ENCODE measurements at regions not wholly inside any gene's neighbourhood (a gene's known extent, or its start where the extent isn't known, plus 50 kb on each side); places are given as distances from the start of the nearest gene placed in this dataset.

DNA sequence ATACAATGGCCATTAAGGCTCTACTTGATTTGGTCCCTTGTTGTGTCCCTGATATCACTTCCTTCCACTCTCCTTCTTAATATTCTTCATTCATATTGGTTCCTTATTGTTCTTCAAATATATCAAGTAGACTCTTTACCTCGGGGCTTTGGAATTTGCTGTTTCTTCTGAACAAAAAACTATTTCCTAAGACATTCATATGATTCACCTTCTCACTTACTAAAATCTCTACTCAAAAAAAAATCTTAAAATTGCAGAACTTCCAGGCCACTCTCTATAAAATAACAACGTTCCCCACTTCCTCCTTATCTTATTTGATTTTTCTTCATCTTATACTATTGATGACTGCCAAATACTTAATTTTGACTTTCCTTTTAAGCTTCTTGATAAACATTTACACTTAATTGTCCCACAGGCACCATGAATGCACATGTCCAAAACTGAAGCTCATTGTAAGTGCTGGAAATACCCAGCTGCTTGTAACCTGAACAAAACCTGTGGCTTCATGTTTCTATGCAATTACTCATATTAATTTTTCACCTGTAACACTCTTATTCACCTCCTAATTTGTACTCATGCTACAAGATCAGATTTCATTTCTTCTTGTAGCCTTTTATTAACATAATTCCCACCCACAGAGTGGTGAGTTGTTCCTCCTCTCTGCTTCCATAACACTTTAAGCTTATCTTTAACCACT is 58.4 kb upstream of the NUDT12 start:
- no peak for DNase-seq

DNA sequence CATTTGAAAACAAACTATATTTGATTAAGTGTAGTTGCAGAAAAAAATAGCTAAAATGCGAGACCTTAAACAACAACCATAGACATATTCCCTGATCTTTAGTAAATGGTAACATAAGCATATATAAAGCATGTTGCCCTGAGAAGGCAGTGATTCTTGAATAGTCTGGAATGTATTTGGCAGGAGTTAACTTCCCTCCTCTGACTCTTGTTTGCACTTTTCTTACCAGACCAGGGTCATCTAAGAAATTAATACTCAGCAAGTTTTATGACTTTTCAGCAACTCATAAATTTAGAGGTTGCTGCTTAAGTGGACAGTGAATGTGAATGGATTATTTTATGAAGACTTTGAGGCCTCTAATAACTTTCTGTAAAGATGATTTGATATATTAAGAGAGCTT is 55.3 kb upstream of the NUDT12 start:
- DNase-seq: no peak

DNA sequence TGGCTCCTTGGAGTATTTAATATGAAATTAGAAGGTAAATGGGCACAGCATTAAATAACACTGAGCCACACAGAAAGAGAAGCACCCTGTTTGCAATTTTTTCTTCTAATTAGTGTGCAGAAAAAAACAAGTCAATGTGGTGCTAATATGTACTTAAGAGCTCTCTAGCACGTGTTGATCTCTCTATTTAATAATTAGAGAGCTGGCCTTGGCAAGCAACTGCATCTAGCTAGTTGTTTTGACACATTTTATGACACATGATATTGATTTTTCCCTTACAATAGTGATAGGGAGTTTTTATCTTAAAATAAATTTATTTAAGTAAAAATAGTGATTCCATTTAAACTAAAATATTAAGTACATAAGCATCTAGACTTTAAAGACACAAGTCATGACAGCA is 54.5 kb upstream of the NUDT12 start:
- DNase-seq: no peak

DNA sequence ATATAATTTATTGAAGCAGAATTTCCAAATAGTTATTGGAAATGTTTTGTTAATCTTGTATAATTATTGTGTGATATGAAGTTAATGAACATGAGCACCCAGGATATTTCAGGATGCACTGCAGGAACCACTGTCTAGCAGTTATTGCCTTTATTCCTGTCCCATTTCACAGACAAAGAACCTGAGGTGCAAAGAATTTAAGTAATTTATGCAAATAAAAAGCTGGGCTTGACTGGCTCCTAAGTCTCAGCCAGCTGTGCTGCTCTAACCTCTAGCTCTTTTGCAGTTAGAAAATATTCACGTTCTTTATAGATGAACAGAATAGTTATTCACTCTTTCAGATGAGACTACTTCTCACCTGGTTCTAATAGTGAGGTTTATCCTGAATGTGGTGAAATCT is 50.0 kb upstream of the NUDT12 start:
- DNase-seq: no peak

Measured in CD4-positive, alpha-beta T cell treated with Interleukin-17A for 1 hour (primary cell).